K562 (cell line): ENCODE measurements at regions not wholly inside any gene's neighbourhood (a gene's known extent, or its start where the extent isn't known, plus 50 kb on each side); places are given as distances from the start of the nearest gene placed in this dataset.

ENCODE experiments used
- ATAC-seq: fragments of 200-7000 bp; cut with Tn5 transposase; 3 replicates; pipeline ENCODE4 v1.9.1; 2020; ENCODE audit warnings: moderate library complexity
- BruUV-seq: library from RNA; stranded (reverse); fragments of 400-500 nt; replicated peaks from 2 replicates; lab custom pipeline; 2021; lab: Mats Ljungman, UMichigan
- CTCF ChIA-PET: fragments of 300-600 bp; formaldehyde crosslinking; extraction: SDS; loops from one replicate; lab custom pipeline; 2021; ENCODE audit warnings: low intra/inter-chr PET ratio; lab: Yijun Ruan, JAX
- POLR2A ChIA-PET: fragments of 300-600, 350-650 bp; sonication (Branson Sonifier 250); formaldehyde crosslinking; extraction: SDS; loops from one replicate; lab custom pipeline; 2021; ENCODE audit warnings: antibody characterized with exemption, inconsistent platforms; lab: Yijun Ruan, JAX
- DNase-seq, 4 experiments: peaks; one replicate each; pipeline versions ENCODE4 v3.0.0 to v3.0.0-alpha.2; 2011 to 2018; ENCODE audit warnings: low spot score in 3 of 4, mixed read lengths in 3 of 4; ENCODE audit errors: extremely low read depth in 1 of 4
- FAIRE-seq: peaks from 2 replicates; lab custom pipeline; 2011; peaks lifted over from hg19 to GRCh38; lab: Jason Lieb, UNC
- H2AFZ ChIP-seq: 2 replicates; pipeline ENCODE4 v1.6.0; 2011; ENCODE audit warnings: low read depth, low read length, control low read depth, inconsistent platforms
- H3K27ac ChIP-seq: fragments of 200-600 bp; 3 replicates; pipeline ENCODE4 v1.8.0; 2011; ENCODE audit warnings: low read depth, mild to moderate bottlenecking, control low read depth, inconsistent platforms, low read length, moderate library complexity, mixed read lengths; ENCODE audit errors: extremely low read depth
- H3K27me3 ChIP-seq, 2 experiments: fragments of 300-600 bp in 1 of 2; 2 replicates in 1 of 2; 3 replicates in 1 of 2; pipeline versions ENCODE4 v1.6.0 to v1.8.0; 2011; ENCODE audit warnings: inconsistent platforms in 2 of 2, low read length in 2 of 2, mild to moderate bottlenecking in 1 of 2, mixed read lengths in 1 of 2, moderate library complexity in 1 of 2; ENCODE audit not compliant: control insufficient read depth in 2 of 2, insufficient read depth in 2 of 2
- H3K36me3 ChIP-seq: fragments of 300-600 bp; 3 replicates; pipeline ENCODE4 v1.8.0; 2011; ENCODE audit warnings: mild to moderate bottlenecking, low read length, inconsistent platforms; ENCODE audit not compliant: control insufficient read depth, insufficient read depth
- H3K4me1 ChIP-seq, 2 experiments: fragments of 200-600 bp in 1 of 2; replicated peaks in 1 of 2; 2 replicates in 1 of 2; 3 replicates in 1 of 2; pipeline versions ENCODE4 v1.5.1 to v1.8.0; 2011; ENCODE audit warnings: inconsistent platforms in 2 of 2, low read length in 2 of 2, mild to moderate bottlenecking in 1 of 2, mixed read lengths in 1 of 2, moderate library complexity in 1 of 2; ENCODE audit not compliant: control insufficient read depth in 2 of 2, insufficient read depth in 2 of 2
- H3K4me2 ChIP-seq: 2 replicates; pipeline ENCODE4 v1.6.1; 2011; ENCODE audit warnings: low read length, control low read depth, inconsistent platforms, mixed read lengths; ENCODE audit not compliant: insufficient read depth
- H3K4me3 ChIP-seq: fragments of 200-600 bp; sonication (generic), shearing (Covaris generic); 2 replicates; pipeline ENCODE4 v1.5.1; 2016; ENCODE audit warnings: control low read depth, inconsistent platforms
- H3K79me2 ChIP-seq: fragments of 200-600 bp; 3 replicates; pipeline ENCODE4 v1.8.0; 2011; ENCODE audit warnings: low read length, inconsistent platforms; ENCODE audit not compliant: control insufficient read depth, insufficient read depth
- H3K9ac ChIP-seq, 2 experiments: 2 replicates each; pipeline versions ENCODE4 v1.6.0 to v1.6.1; 2011; ENCODE audit warnings: low read depth in 2 of 2, low read length in 2 of 2, control low read depth in 1 of 2, inconsistent platforms in 1 of 2, mild to moderate bottlenecking in 1 of 2, mixed read lengths in 1 of 2; ENCODE audit not compliant: insufficient read depth in 1 of 2
- H3K9me1 ChIP-seq: one replicate; pipeline ENCODE4 v1.6.0; 2011; ENCODE audit warnings: inconsistent platforms, mild to moderate bottlenecking, low read length, moderate library complexity; ENCODE audit not compliant: control insufficient read depth, insufficient read depth
- H3K9me3 ChIP-seq: replicated peaks from 2 replicates; pipeline ENCODE4 v1.5.1; 2011; ENCODE audit warnings: low read depth, low read length, inconsistent platforms; ENCODE audit not compliant: control insufficient read depth, insufficient read depth
- H4K20me1 ChIP-seq: replicated peaks from 2 replicates; pipeline ENCODE4 v1.6.1; 2011; ENCODE audit warnings: low read length, inconsistent platforms, mixed read lengths; ENCODE audit not compliant: control insufficient read depth, insufficient read depth
- AFF1 ChIP-seq, 2 experiments: fragments of 450-650 bp; IDR thresholded peaks; 2 replicates each; pipeline ENCODE4 v1.6.1; 2018; ENCODE audit warnings: mild to moderate bottlenecking in 2 of 2, low read depth in 1 of 2; ENCODE audit not compliant: partially characterized antibody in 2 of 2
- AFF4 ChIP-seq: sonication (generic); formaldehyde crosslinking; IDR thresholded peaks from 2 replicates; pipeline ENCODE4 v1.8.0; 2023; ENCODE audit warnings: mild to moderate bottlenecking, missing genetic modification reagents
- ARID1B ChIP-seq: fragments of 450-650 bp; IDR thresholded peaks from 2 replicates; pipeline ENCODE4 v1.6.1; 2016; ENCODE audit warnings: antibody characterized with exemption, mild to moderate bottlenecking, inconsistent platforms
- FOS ChIP-seq: IDR thresholded peaks from 3 replicates; pipeline ENCODE4 v1.6.1; 2011; ENCODE audit not compliant: insufficient read length; ENCODE audit errors: extremely low read depth
- MCM5 ChIP-seq: fragments of 450-650 bp; IDR thresholded peaks from 2 replicates; pipeline ENCODE4 v1.6.1; 2016; ENCODE audit warnings: low read depth
- NR3C1 ChIP-seq: sonication (generic); formaldehyde crosslinking; IDR thresholded peaks from 2 replicates; pipeline ENCODE4 v1.8.1; 2022; ENCODE audit warnings: missing genetic modification reagents
- ZNF512 ChIP-seq: IDR thresholded peaks from 2 replicates; pipeline ENCODE4 v1.6.1; 2016; ENCODE audit warnings: missing genetic modification characterization, missing compliant biosample characterization
- WGBS: fragments of 100-300 bp; shearing (Covaris generic); methylation state at CpG from one replicate; pipeline ENCODE4 v1.1.6; 2016; ENCODE audit warnings: low coverage, mixed read lengths; ENCODE audit not compliant: insufficient coverage; ENCODE audit errors: missing lambda C conversion rate; 5-methylcytosine and 5-hydroxymethylcytosine counted together
- in situ Hi-C: fragments of 300-500 bp; cut with MboI; formaldehyde crosslinking; loops from 4 replicates; pipeline ENCODE4 v1.15.0; 2018; ENCODE audit warnings: inconsistent platforms, mixed read lengths
- intact Hi-C: fragments of 100-400 bp; cut with micrococcal nuclease; formaldehyde crosslinking; loops from 2 replicates; pipeline ENCODE4 v1.14.2; 2022

- Histone ChIP-seq H3K9ac (no peak overlapping the region), H3K9me1 (no peaks in the 10 kb centered on the region), H3K27ac (no peak overlapping the region), H3K4me2 (no peak overlapping the region), H3K9me3 (no peaks in the 10 kb centered on the region), H2AFZ (no peak overlapping the region), H3K79me2 (no peaks in the 10 kb centered on the region), H3K27me3 (no peaks in the 10 kb centered on the region), H4K20me1 (no peaks in the 10 kb centered on the region), H3K4me3 (no peak overlapping the region), H3K4me1 (no peaks in the 10 kb centered on the region), H3K36me3 (no peaks in the 10 kb centered on the region)
- under 1% methylated on average over 9 of the region's 9 CpGs for WGBS
- FAIRE-seq, result no peak
- ChIA-PET POLR2A (no interaction called here), CTCF (no interaction called here)
- no peak for ATAC-seq
- intact Hi-C loops, result no loop called here
- no TSS peak for BruUV-seq
- in situ Hi-C loops, result no loop called here
- TF ChIP-seq ZNF512 (tag) (no peak), ARID1B (no peak)
- DNase-seq, result no peak
Observed at GRCh38 chr10:36722777-36723176, 402.6 kb upstream of the ANKRD30A start.

- in situ Hi-C loops (no loop called here), intact Hi-C loops (no loop called here)
- Histone ChIP-seq H3K4me3 (no peak overlapping the region), H3K4me1 (no peaks in the 10 kb centered on the region), H3K4me2 (no peak overlapping the region), H2AFZ (no peak overlapping the region), H3K9ac (no peak overlapping the region), H4K20me1 (no peaks in the 10 kb centered on the region), H3K36me3 (no peaks in the 10 kb centered on the region), H3K27ac (no peak overlapping the region), H3K9me3 (no peaks in the 10 kb centered on the region), H3K9me1 (no peaks in the 10 kb centered on the region), H3K79me2 (no peaks in the 10 kb centered on the region), H3K27me3 (no peaks in the 10 kb centered on the region)
- DNase-seq (no peak), ATAC-seq (no peak), FAIRE-seq (no peak)
- no TSS peak for BruUV-seq
- WGBS, result 0% methylated on average over 2 of the region's 2 CpGs
- ChIA-PET POLR2A (no interaction called here), CTCF (no interaction called here)
- TF ChIP-seq FOS (no peak), AFF4 (no peak), AFF1 (IDR thresholded peaks at IDR 0.05; ENCODE audit: low read depth in 1 of 2, partially characterized antibody in 2 of 2) (no peak), NR3C1 (CRISPR knock-in tag) (no peak), MCM5 (no peak)
Observed at GRCh38 chr10:36721871-36722270, 403.5 kb upstream of the ANKRD30A start.
